PC-3 (cell line): ENCODE measurements at regions not wholly inside any gene's neighbourhood (a gene's known extent, or its start where the extent isn't known, plus 50 kb on each side); places are given as distances from the start of the nearest gene placed in this dataset.

Experiments used
- CTCF ChIP-seq: fragments of 300-600 bp; sonication (generic); conservative IDR thresholded peaks from 2 replicates; pipeline ENCODE4 v1.5.1; 2017; ENCODE audit warnings: antibody characterized with exemption, low read depth, mild to moderate bottlenecking, low read length
- EZH2 ChIP-seq: fragments of 300-600 bp; sonication (generic); IDR thresholded peaks from one replicate; pipeline ENCODE4 v1.6.1; 2017; ENCODE audit warnings: antibody characterized with exemption, mild to moderate bottlenecking, low read length; ENCODE audit not compliant: unreplicated experiment

GRCh38 chr5:36443941-36444340, 142.2 kb upstream of the RANBP3L start:
- TF ChIP-seq CTCF: no peak
- TF ChIP-seq EZH2: no peak
